HEK293 (cell line): ENCODE measurements at regions not wholly inside any gene's neighbourhood (a gene's known extent, or its start where the extent isn't known, plus 50 kb on each side); places are given as distances from the start of the nearest gene placed in this dataset.

Source experiments
- ZBTB1 ChIP-seq: fragments of 450-650 bp; formaldehyde crosslinking; IDR thresholded peaks from 2 replicates; pipeline ENCODE4 v1.5.1; 2016; ENCODE audit warnings: missing biosample characterization, missing genetic modification characterization
- ZBTB17 ChIP-seq: fragments of 450-650 bp; formaldehyde crosslinking; IDR thresholded peaks from 2 replicates; pipeline ENCODE4 v1.5.1; 2016; ENCODE audit warnings: missing biosample characterization, missing genetic modification characterization
- ZNF292 ChIP-seq: fragments of 450-650 bp; formaldehyde crosslinking; IDR thresholded peaks from 2 replicates; pipeline ENCODE4 v1.5.1; 2016; ENCODE audit warnings: low read depth, missing biosample characterization, missing genetic modification characterization, borderline replicate concordance
- ZNF747 ChIP-seq: fragments of 450-650 bp; formaldehyde crosslinking; IDR thresholded peaks from 2 replicates; pipeline ENCODE4 v1.5.1; 2016; ENCODE audit warnings: missing biosample characterization, missing genetic modification characterization
- ZSCAN30 ChIP-seq: fragments of 450-650 bp; IDR thresholded peaks from 2 replicates; pipeline ENCODE4 v1.5.1; 2018; ENCODE audit warnings: missing biosample characterization, mild to moderate bottlenecking, missing genetic modification characterization, moderate library complexity
- TF ChIP-seq, protein P1 (sequence below): fragments of 450-650 bp; formaldehyde crosslinking; IDR thresholded peaks from 2 replicates; pipeline ENCODE4 v1.5.1; 2016; ENCODE audit warnings: missing biosample characterization, missing genetic modification characterization
- TF ChIP-seq, protein P2 (sequence below): fragments of 450-650 bp; formaldehyde crosslinking; IDR thresholded peaks from 2 replicates; pipeline ENCODE4 v1.5.1; 2016; ENCODE audit warnings: missing biosample characterization, missing genetic modification characterization, borderline replicate concordance
- TF ChIP-seq, protein P3 (sequence below): IDR thresholded peaks from 2 replicates; pipeline ENCODE4 v1.6.1; 2011; ENCODE audit warnings: mild to moderate bottlenecking, low read depth, low read length, borderline replicate concordance

DNA sequence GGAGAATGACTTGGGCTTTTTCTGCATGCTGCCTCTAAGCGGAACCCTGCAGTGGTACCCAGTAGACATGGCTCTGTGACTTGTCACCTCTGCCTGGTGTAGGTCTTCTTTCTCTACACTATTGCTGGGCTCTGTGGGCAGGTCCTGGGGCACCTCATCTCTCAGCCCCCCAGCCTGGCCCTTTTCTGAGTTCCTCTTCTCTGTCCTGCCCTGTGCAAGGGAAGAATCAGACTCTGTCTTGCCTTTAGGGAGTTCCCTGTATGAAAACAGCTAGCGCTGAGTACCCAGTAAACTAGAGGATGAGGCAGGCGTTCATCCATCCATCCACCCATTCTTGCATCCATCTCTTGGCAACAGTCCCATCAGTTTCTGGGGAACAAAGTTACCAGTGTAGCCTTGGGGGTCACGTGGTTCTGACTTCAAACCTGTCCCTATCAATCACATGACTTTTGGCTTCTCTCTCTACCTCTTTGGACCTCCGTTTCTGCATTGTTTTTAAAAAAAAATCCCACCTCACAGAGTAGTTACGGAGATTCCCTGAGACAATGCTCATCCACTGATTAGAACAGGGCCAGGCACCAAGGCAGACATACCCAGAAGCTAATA is 86.4 kb upstream of the WNT11 start:
- no peak for TF ChIP-seq ZBTB17 (tag by site-specific recombination)
- TF ChIP-seq, protein P1, sequence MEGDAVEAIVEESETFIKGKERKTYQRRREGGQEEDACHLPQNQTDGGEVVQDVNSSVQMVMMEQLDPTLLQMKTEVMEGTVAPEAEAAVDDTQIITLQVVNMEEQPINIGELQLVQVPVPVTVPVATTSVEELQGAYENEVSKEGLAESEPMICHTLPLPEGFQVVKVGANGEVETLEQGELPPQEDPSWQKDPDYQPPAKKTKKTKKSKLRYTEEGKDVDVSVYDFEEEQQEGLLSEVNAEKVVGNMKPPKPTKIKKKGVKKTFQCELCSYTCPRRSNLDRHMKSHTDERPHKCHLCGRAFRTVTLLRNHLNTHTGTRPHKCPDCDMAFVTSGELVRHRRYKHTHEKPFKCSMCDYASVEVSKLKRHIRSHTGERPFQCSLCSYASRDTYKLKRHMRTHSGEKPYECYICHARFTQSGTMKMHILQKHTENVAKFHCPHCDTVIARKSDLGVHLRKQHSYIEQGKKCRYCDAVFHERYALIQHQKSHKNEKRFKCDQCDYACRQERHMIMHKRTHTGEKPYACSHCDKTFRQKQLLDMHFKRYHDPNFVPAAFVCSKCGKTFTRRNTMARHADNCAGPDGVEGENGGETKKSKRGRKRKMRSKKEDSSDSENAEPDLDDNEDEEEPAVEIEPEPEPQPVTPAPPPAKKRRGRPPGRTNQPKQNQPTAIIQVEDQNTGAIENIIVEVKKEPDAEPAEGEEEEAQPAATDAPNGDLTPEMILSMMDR = no peak
- TF ChIP-seq, protein P2, sequence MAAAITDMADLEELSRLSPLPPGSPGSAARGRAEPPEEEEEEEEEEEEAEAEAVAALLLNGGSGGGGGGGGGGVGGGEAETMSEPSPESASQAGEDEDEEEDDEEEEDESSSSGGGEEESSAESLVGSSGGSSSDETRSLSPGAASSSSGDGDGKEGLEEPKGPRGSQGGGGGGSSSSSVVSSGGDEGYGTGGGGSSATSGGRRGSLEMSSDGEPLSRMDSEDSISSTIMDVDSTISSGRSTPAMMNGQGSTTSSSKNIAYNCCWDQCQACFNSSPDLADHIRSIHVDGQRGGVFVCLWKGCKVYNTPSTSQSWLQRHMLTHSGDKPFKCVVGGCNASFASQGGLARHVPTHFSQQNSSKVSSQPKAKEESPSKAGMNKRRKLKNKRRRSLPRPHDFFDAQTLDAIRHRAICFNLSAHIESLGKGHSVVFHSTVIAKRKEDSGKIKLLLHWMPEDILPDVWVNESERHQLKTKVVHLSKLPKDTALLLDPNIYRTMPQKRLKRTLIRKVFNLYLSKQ (tag by site-specific recombination) = no peak
- TF ChIP-seq ZBTB1 (tag by site-specific recombination) = no peak
- TF ChIP-seq ZNF747 (tag by site-specific recombination) = no peak
- no peak for TF ChIP-seq ZSCAN30 (tag by site-specific recombination)
- no peak for TF ChIP-seq ZNF292 (tag by site-specific recombination)
- TF ChIP-seq, protein P3, sequence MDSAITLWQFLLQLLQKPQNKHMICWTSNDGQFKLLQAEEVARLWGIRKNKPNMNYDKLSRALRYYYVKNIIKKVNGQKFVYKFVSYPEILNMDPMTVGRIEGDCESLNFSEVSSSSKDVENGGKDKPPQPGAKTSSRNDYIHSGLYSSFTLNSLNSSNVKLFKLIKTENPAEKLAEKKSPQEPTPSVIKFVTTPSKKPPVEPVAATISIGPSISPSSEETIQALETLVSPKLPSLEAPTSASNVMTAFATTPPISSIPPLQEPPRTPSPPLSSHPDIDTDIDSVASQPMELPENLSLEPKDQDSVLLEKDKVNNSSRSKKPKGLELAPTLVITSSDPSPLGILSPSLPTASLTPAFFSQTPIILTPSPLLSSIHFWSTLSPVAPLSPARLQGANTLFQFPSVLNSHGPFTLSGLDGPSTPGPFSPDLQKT = no peak
